K562 (cell line): ENCODE measurements at regions not wholly inside any gene's neighbourhood (a gene's known extent, or its start where the extent isn't known, plus 50 kb on each side); places are given as distances from the start of the nearest gene placed in this dataset.

Experiments used
- ATAC-seq: fragments of 200-7000 bp; cut with Tn5 transposase; 3 replicates; pipeline ENCODE4 v1.9.1; 2020; ENCODE audit warnings: moderate library complexity
- BruUV-seq: library from RNA; stranded (reverse); fragments of 400-500 nt; replicated peaks from 2 replicates; lab custom pipeline; 2021; lab: Mats Ljungman, UMichigan
- CTCF ChIA-PET: fragments of 300-600 bp; formaldehyde crosslinking; extraction: SDS; loops from one replicate; lab custom pipeline; 2021; ENCODE audit warnings: low intra/inter-chr PET ratio; lab: Yijun Ruan, JAX
- POLR2A ChIA-PET: fragments of 300-600, 350-650 bp; sonication (Branson Sonifier 250); formaldehyde crosslinking; extraction: SDS; loops from one replicate; lab custom pipeline; 2021; ENCODE audit warnings: antibody characterized with exemption, inconsistent platforms; lab: Yijun Ruan, JAX
- DNase-seq, 4 experiments: peaks; one replicate each; pipeline versions ENCODE4 v3.0.0 to v3.0.0-alpha.2; 2011 to 2018; ENCODE audit warnings: low spot score in 3 of 4, mixed read lengths in 3 of 4; ENCODE audit errors: extremely low read depth in 1 of 4
- FAIRE-seq: peaks from 2 replicates; lab custom pipeline; 2011; peaks lifted over from hg19 to GRCh38; lab: Jason Lieb, UNC
- H2AFZ ChIP-seq: 2 replicates; pipeline ENCODE4 v1.6.0; 2011; ENCODE audit warnings: low read depth, low read length, control low read depth, inconsistent platforms
- H3K27ac ChIP-seq: fragments of 200-600 bp; 3 replicates; pipeline ENCODE4 v1.8.0; 2011; ENCODE audit warnings: low read depth, mild to moderate bottlenecking, control low read depth, inconsistent platforms, low read length, moderate library complexity, mixed read lengths; ENCODE audit errors: extremely low read depth
- H3K27me3 ChIP-seq, 2 experiments: fragments of 300-600 bp in 1 of 2; 2 replicates in 1 of 2; 3 replicates in 1 of 2; pipeline versions ENCODE4 v1.6.0 to v1.8.0; 2011; ENCODE audit warnings: inconsistent platforms in 2 of 2, low read length in 2 of 2, mild to moderate bottlenecking in 1 of 2, mixed read lengths in 1 of 2, moderate library complexity in 1 of 2; ENCODE audit not compliant: control insufficient read depth in 2 of 2, insufficient read depth in 2 of 2
- H3K36me3 ChIP-seq: fragments of 300-600 bp; 3 replicates; pipeline ENCODE4 v1.8.0; 2011; ENCODE audit warnings: mild to moderate bottlenecking, low read length, inconsistent platforms; ENCODE audit not compliant: control insufficient read depth, insufficient read depth
- H3K4me1 ChIP-seq, 2 experiments: fragments of 200-600 bp in 1 of 2; replicated peaks in 1 of 2; 2 replicates in 1 of 2; 3 replicates in 1 of 2; pipeline versions ENCODE4 v1.5.1 to v1.8.0; 2011; ENCODE audit warnings: inconsistent platforms in 2 of 2, low read length in 2 of 2, mild to moderate bottlenecking in 1 of 2, mixed read lengths in 1 of 2, moderate library complexity in 1 of 2; ENCODE audit not compliant: control insufficient read depth in 2 of 2, insufficient read depth in 2 of 2
- H3K4me2 ChIP-seq: 2 replicates; pipeline ENCODE4 v1.6.1; 2011; ENCODE audit warnings: low read length, control low read depth, inconsistent platforms, mixed read lengths; ENCODE audit not compliant: insufficient read depth
- H3K4me3 ChIP-seq: fragments of 200-600 bp; sonication (generic), shearing (Covaris generic); 2 replicates; pipeline ENCODE4 v1.5.1; 2016; ENCODE audit warnings: control low read depth, inconsistent platforms
- H3K79me2 ChIP-seq: fragments of 200-600 bp; 3 replicates; pipeline ENCODE4 v1.8.0; 2011; ENCODE audit warnings: low read length, inconsistent platforms; ENCODE audit not compliant: control insufficient read depth, insufficient read depth
- H3K9ac ChIP-seq, 2 experiments: 2 replicates each; pipeline versions ENCODE4 v1.6.0 to v1.6.1; 2011; ENCODE audit warnings: low read depth in 2 of 2, low read length in 2 of 2, control low read depth in 1 of 2, inconsistent platforms in 1 of 2, mild to moderate bottlenecking in 1 of 2, mixed read lengths in 1 of 2; ENCODE audit not compliant: insufficient read depth in 1 of 2
- H3K9me1 ChIP-seq: one replicate; pipeline ENCODE4 v1.6.0; 2011; ENCODE audit warnings: inconsistent platforms, mild to moderate bottlenecking, low read length, moderate library complexity; ENCODE audit not compliant: control insufficient read depth, insufficient read depth
- H3K9me3 ChIP-seq: replicated peaks from 2 replicates; pipeline ENCODE4 v1.5.1; 2011; ENCODE audit warnings: low read depth, low read length, inconsistent platforms; ENCODE audit not compliant: control insufficient read depth, insufficient read depth
- H4K20me1 ChIP-seq: replicated peaks from 2 replicates; pipeline ENCODE4 v1.6.1; 2011; ENCODE audit warnings: low read length, inconsistent platforms, mixed read lengths; ENCODE audit not compliant: control insufficient read depth, insufficient read depth
- CBX8 ChIP-seq: fragments of 200-600 bp; sonication (generic); IDR thresholded peaks from 2 replicates; pipeline ENCODE4 v1.6.1; 2012; ENCODE audit warnings: borderline replicate concordance, mixed run types, low read depth, mild to moderate bottlenecking, moderate library complexity, mixed read lengths, low read length, control low read depth, inconsistent platforms; ENCODE audit not compliant: poor library complexity, severe bottlenecking; ENCODE audit errors: extremely low read depth
- RBM34 ChIP-seq: fragments of 200-400 bp; formaldehyde crosslinking; IDR thresholded peaks from 2 replicates; pipeline ENCODE4 v1.6.1; 2018; ENCODE audit warnings: low read length, borderline replicate concordance; ENCODE audit not compliant: insufficient read depth
- SNRNP70 ChIP-seq: fragments of 200-400 bp; formaldehyde crosslinking; optimal IDR thresholded peaks from 2 replicates; pipeline ENCODE3; 2017; ENCODE audit warnings: low read depth, low read length
- TAF1 ChIP-seq: IDR thresholded peaks from 2 replicates; pipeline ENCODE4 v1.6.1; 2011; ENCODE audit warnings: mild to moderate bottlenecking, low read length, moderate library complexity; ENCODE audit not compliant: insufficient read depth, control insufficient read depth, severe bottlenecking; ENCODE audit errors: extremely low read depth
- ZBTB49 ChIP-seq: sonication (generic); formaldehyde crosslinking; IDR thresholded peaks from 2 replicates; pipeline ENCODE4 v1.8.0; 2022; ENCODE audit warnings: missing genetic modification reagents, mild to moderate bottlenecking, borderline replicate concordance
- ZBTB5 ChIP-seq: fragments of 450-650 bp; IDR thresholded peaks from 2 replicates; pipeline ENCODE4 v1.6.1; 2017; ENCODE audit warnings: antibody characterized with exemption
- ZNF133 ChIP-seq: fragments of 250-450 bp; sonication (Bioruptor Pico); IDR thresholded peaks from 2 replicates; pipeline ENCODE4 v1.4.0; 2020; ENCODE audit warnings: mild to moderate bottlenecking
- ZNF143 ChIP-seq: sonication (generic); formaldehyde crosslinking; IDR thresholded peaks from 2 replicates; pipeline ENCODE4 v1.9.0; 2022; ENCODE audit warnings: mild to moderate bottlenecking, missing genetic modification reagents
- WGBS: fragments of 100-300 bp; shearing (Covaris generic); methylation state at CpG from one replicate; pipeline ENCODE4 v1.1.6; 2016; ENCODE audit warnings: low coverage, mixed read lengths; ENCODE audit not compliant: insufficient coverage; ENCODE audit errors: missing lambda C conversion rate; 5-methylcytosine and 5-hydroxymethylcytosine counted together
- in situ Hi-C: fragments of 300-500 bp; cut with MboI; formaldehyde crosslinking; loops from 4 replicates; pipeline ENCODE4 v1.15.0; 2018; ENCODE audit warnings: inconsistent platforms, mixed read lengths
- intact Hi-C: fragments of 100-400 bp; cut with micrococcal nuclease; formaldehyde crosslinking; loops from 2 replicates; pipeline ENCODE4 v1.14.2; 2022

DNA sequence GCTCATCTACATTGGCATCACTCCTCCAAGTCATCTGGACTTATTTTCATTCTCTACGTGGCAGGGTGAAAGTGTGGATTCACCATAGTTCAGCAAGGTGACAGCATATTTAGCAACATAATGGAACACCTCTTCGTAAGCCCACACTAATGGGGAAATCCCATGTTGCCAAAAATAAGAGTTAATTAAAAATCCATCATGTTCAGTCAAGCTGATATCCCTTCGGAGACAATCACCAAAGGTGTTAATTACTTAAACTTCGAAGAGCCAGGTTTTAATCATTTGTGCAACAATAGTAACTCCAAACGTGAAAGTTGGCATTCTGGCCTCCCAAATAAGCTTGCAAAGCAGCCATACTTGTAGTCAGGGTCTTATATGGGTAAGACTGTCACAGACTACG lies 242.9 kb downstream of the NSG2 start:
- Histone ChIP-seq H3K9me3 (no peaks in the 10 kb centered on the region), H3K4me1 (no peaks in the 10 kb centered on the region), H3K9me1 (no peaks in the 10 kb centered on the region), H3K4me3 (no peak overlapping the region), H4K20me1 (no peaks in the 10 kb centered on the region), H3K36me3 (no peaks in the 10 kb centered on the region), H2AFZ (no peak overlapping the region), H3K79me2 (no peaks in the 10 kb centered on the region), H3K4me2 (no peak overlapping the region), H3K27ac (no peak overlapping the region), H3K27me3 (no peaks in the 10 kb centered on the region), H3K9ac (no peak overlapping the region)
- FAIRE-seq, result no peak
- WGBS, result 0% methylated on average over 6 of the region's 6 CpGs
- in situ Hi-C loops, result no loop called here
- DNase-seq, result no peak
- no peak for TF ChIP-seq SNRNP70
- TF ChIP-seq ZBTB5, result no peak
- TF ChIP-seq ZNF133, result no peak
- TF ChIP-seq ZBTB49 (CRISPR knock-in tag), result no peak
- TF ChIP-seq TAF1, result no peak
- TF ChIP-seq CBX8, result no peak
- TF ChIP-seq RBM34, result no peak
- no peak for TF ChIP-seq ZNF143
- ChIA-PET POLR2A (no interaction called here), CTCF (no interaction called here)
- intact Hi-C loops, result no loop called here
- no TSS peak for BruUV-seq
- ATAC-seq, result no peak
